ENCODE measurements at regions not wholly inside any gene's neighbourhood (a gene's known extent, or its start where the extent isn't known, plus 50 kb on each side); places are given as distances from the start of the nearest gene placed in this dataset.

DNA sequence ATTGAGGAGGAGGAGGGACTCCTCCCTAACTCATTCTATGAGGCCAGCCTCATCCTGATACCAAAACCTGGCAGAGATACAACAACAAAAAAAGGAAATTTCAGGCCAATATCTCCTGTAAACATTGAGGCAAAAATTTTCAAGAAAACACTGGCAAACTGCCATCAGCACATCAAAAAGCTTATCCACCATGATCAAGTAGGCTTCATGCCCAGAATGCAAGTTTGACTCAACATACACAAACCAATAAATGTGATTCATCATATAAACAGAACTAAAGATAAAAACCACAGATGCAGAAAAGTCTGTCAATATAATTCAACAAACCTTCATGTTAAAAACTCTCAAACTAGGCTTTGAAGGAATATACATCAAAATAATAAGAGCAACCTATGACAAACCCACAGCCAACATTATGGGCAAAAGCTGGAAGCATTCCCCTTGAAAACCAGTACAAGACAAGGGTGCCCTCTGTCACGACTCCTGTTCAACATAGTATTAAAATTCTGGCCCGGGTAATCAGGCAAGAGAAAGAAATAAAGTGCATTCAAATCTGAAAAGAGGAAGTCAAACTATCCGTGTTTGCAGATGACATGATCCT lies 1014.3 kb downstream of the CBLN2 start:
- no peak overlapping the region for H3K18ac ChIP-seq (ENCODE audit: low read depth in 1 of 2, low read length in 2 of 2)
- H3K4me2 ChIP-seq (ENCODE audit: low read length, poor library complexity, severe bottlenecking), result no peak overlapping the region
- no peak overlapping the region for H2BK120ac ChIP-seq (ENCODE audit: low read depth, low read length)
- no peak overlapping the region for H3K9ac ChIP-seq (ENCODE audit: low read length)
- WGBS, result 47% methylated on average over 3 of the region's 3 CpGs
- no peak overlapping the region for H2BK15ac ChIP-seq (ENCODE audit: low read depth, poor library complexity, severe bottlenecking)
- no peaks in the 10 kb centered on the region for H3K36me3 ChIP-seq (ENCODE audit: control insufficient read depth in 1 of 2, insufficient read depth in 2 of 2, low read depth in 1 of 2, low read length in 2 of 2)
- no peaks in the 10 kb centered on the region for H3K4me1 ChIP-seq (ENCODE audit: control insufficient read depth, insufficient read depth, low read depth, low read length)
- no peak overlapping the region for H3K27ac ChIP-seq (ENCODE audit: low read length, poor library complexity, severe bottlenecking)
- no peak overlapping the region for H4K8ac ChIP-seq (ENCODE audit: low read length)
- no peak overlapping the region for H3K14ac ChIP-seq (ENCODE audit: low read length in 2 of 2)
- DNase-seq, result no peak
- no peaks in the 10 kb centered on the region for H3K79me1 ChIP-seq (replicated peaks; ENCODE audit: low read length, poor library complexity, severe bottlenecking)
- H2BK5ac ChIP-seq (ENCODE audit: low read depth, low read length, poor library complexity, severe bottlenecking), result no peak overlapping the region
- no peak overlapping the region for H3K4ac ChIP-seq (ENCODE audit: low read depth in 1 of 2, low read length in 2 of 2)
- no peak overlapping the region for H4K91ac ChIP-seq (ENCODE audit: low read length)
- H2AK5ac ChIP-seq (ENCODE audit: low read length, severe bottlenecking), result no peak overlapping the region
- H3K23ac ChIP-seq (ENCODE audit: low read length in 2 of 2), result no peak overlapping the region
- H3K9me3 ChIP-seq (ENCODE audit: control insufficient read depth, low read length), result peaks cover 12% of the 10 kb centered on the region
- no peaks in the 10 kb centered on the region for H3K27me3 ChIP-seq (ENCODE audit: control insufficient read depth in 1 of 2, insufficient read depth in 1 of 2, low read length in 2 of 2)
- H3K4me3 ChIP-seq (ENCODE audit: insufficient read depth in 1 of 2, low read depth in 1 of 2, low read length in 2 of 2), result no peak overlapping the region
- H2AFZ ChIP-seq (ENCODE audit: low read depth, low read length), result no peak overlapping the region
- no peak overlapping the region for H2BK12ac ChIP-seq (ENCODE audit: low read length in 2 of 2)

GRCh38 chr18:71523483-71524435 lies 1020.4 kb downstream of the CBLN2 start:
- WGBS, result 88% methylated on average over 2 of the region's 5 CpGs
- Histone ChIP-seq H3K23ac (ENCODE audit: low read length in 2 of 2) (no peak overlapping the region), H2BK120ac (ENCODE audit: low read depth, low read length) (no peak overlapping the region), H2AFZ (ENCODE audit: low read depth, low read length) (no peak overlapping the region), H3K4me1 (ENCODE audit: control insufficient read depth, insufficient read depth, low read depth, low read length) (no peaks in the 10 kb centered on the region), H2BK5ac (ENCODE audit: low read depth, low read length, poor library complexity, severe bottlenecking) (no peak overlapping the region), H2BK12ac (ENCODE audit: low read length in 2 of 2) (no peak overlapping the region), H3K4me3 (ENCODE audit: insufficient read depth in 1 of 2, low read depth in 1 of 2, low read length in 2 of 2) (no peak overlapping the region), H3K79me1 (replicated peaks; ENCODE audit: low read length, poor library complexity, severe bottlenecking) (no peaks in the 10 kb centered on the region), H3K9me3 (ENCODE audit: control insufficient read depth, low read length) (peaks cover 8% of the 10 kb centered on the region), H4K8ac (ENCODE audit: low read length) (no peak overlapping the region), H3K4ac (ENCODE audit: low read depth in 1 of 2, low read length in 2 of 2) (no peak overlapping the region), H3K36me3 (ENCODE audit: control insufficient read depth in 1 of 2, insufficient read depth in 2 of 2, low read depth in 1 of 2, low read length in 2 of 2) (no peaks in the 10 kb centered on the region), H4K91ac (ENCODE audit: low read length) (no peak overlapping the region), H3K18ac (ENCODE audit: low read depth in 1 of 2, low read length in 2 of 2) (no peak overlapping the region), H3K9ac (ENCODE audit: low read length) (no peak overlapping the region), H3K27me3 (ENCODE audit: control insufficient read depth in 1 of 2, insufficient read depth in 1 of 2, low read length in 2 of 2) (no peaks in the 10 kb centered on the region), H3K14ac (ENCODE audit: low read length in 2 of 2) (no peak overlapping the region), H3K27ac (ENCODE audit: low read length, poor library complexity, severe bottlenecking) (no peak overlapping the region), H2BK15ac (ENCODE audit: low read depth, poor library complexity, severe bottlenecking) (no peak overlapping the region), H3K4me2 (ENCODE audit: low read length, poor library complexity, severe bottlenecking) (no peak overlapping the region), H2AK5ac (ENCODE audit: low read length, severe bottlenecking) (no peak overlapping the region)
- DNase-seq, result no peak

GRCh38 chr18:71505526-71505925 lies 1038.6 kb downstream of the CBLN2 start:
- Histone ChIP-seq H3K27ac (ENCODE audit: low read length, poor library complexity, severe bottlenecking) (no peak overlapping the region), H2BK15ac (ENCODE audit: low read depth, poor library complexity, severe bottlenecking) (no peak overlapping the region), H2BK12ac (ENCODE audit: low read length in 2 of 2) (no peak overlapping the region), H3K14ac (ENCODE audit: low read length in 2 of 2) (no peak overlapping the region), H3K4me2 (ENCODE audit: low read length, poor library complexity, severe bottlenecking) (no peak overlapping the region), H3K4ac (ENCODE audit: low read depth in 1 of 2, low read length in 2 of 2) (no peak overlapping the region), H3K27me3 (ENCODE audit: control insufficient read depth in 1 of 2, insufficient read depth in 1 of 2, low read length in 2 of 2) (no peaks in the 10 kb centered on the region), H3K36me3 (ENCODE audit: control insufficient read depth in 1 of 2, insufficient read depth in 2 of 2, low read depth in 1 of 2, low read length in 2 of 2) (no peaks in the 10 kb centered on the region), H3K9me3 (ENCODE audit: control insufficient read depth, low read length) (peaks cover 8% of the 10 kb centered on the region), H2AFZ (ENCODE audit: low read depth, low read length) (no peak overlapping the region), H2BK120ac (ENCODE audit: low read depth, low read length) (no peak overlapping the region), H3K4me3 (ENCODE audit: insufficient read depth in 1 of 2, low read depth in 1 of 2, low read length in 2 of 2) (no peak overlapping the region), H3K4me1 (ENCODE audit: control insufficient read depth, insufficient read depth, low read depth, low read length) (no peaks in the 10 kb centered on the region), H3K18ac (ENCODE audit: low read depth in 1 of 2, low read length in 2 of 2) (no peak overlapping the region), H3K23ac (ENCODE audit: low read length in 2 of 2) (no peak overlapping the region), H2BK5ac (ENCODE audit: low read depth, low read length, poor library complexity, severe bottlenecking) (no peak overlapping the region), H4K8ac (ENCODE audit: low read length) (no peak overlapping the region), H4K91ac (ENCODE audit: low read length) (no peak overlapping the region), H3K9ac (ENCODE audit: low read length) (no peak overlapping the region), H2AK5ac (ENCODE audit: low read length, severe bottlenecking) (no peak overlapping the region), H3K79me1 (replicated peaks; ENCODE audit: low read length, poor library complexity, severe bottlenecking) (no peaks in the 10 kb centered on the region)
- DNase-seq, result no peak
- WGBS, result 21% methylated on average over 1 of the region's 2 CpGs

DNA sequence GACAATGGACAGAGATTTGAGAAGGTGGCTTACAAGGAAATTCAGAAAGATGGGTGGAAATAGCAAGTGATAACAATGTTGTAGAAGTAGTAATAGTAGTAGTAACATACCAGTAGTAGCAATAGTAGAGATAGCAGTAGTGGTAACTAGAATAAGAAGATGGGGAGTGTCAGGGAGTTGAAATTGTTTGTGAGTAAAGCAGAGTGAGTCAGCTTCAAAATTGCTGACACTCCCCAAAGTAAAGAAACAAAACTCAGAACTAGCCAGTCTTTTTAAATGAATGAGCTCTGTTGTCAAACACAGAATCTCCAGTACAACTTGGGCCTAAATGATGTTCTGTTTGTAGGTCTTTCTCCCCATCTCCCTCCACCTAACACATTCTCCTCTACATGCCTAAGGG lies 1040.9 kb downstream of the CBLN2 start:
- Histone ChIP-seq H3K4ac (ENCODE audit: low read depth in 1 of 2, low read length in 2 of 2) (no peak overlapping the region), H3K9me3 (ENCODE audit: control insufficient read depth, low read length) (peaks cover 11% of the 10 kb centered on the region), H3K9ac (ENCODE audit: low read length) (no peak overlapping the region), H2BK120ac (ENCODE audit: low read depth, low read length) (no peak overlapping the region), H2AK5ac (ENCODE audit: low read length, severe bottlenecking) (no peak overlapping the region), H3K79me1 (replicated peaks; ENCODE audit: low read length, poor library complexity, severe bottlenecking) (no peaks in the 10 kb centered on the region), H3K14ac (ENCODE audit: low read length in 2 of 2) (no peak overlapping the region), H4K91ac (ENCODE audit: low read length) (no peak overlapping the region), H3K23ac (ENCODE audit: low read length in 2 of 2) (no peak overlapping the region), H2BK15ac (ENCODE audit: low read depth, poor library complexity, severe bottlenecking) (no peak overlapping the region), H3K4me1 (ENCODE audit: control insufficient read depth, insufficient read depth, low read depth, low read length) (no peaks in the 10 kb centered on the region), H3K27ac (ENCODE audit: low read length, poor library complexity, severe bottlenecking) (no peak overlapping the region), H3K4me3 (ENCODE audit: insufficient read depth in 1 of 2, low read depth in 1 of 2, low read length in 2 of 2) (no peak overlapping the region), H3K36me3 (ENCODE audit: control insufficient read depth in 1 of 2, insufficient read depth in 2 of 2, low read depth in 1 of 2, low read length in 2 of 2) (no peaks in the 10 kb centered on the region), H3K27me3 (ENCODE audit: control insufficient read depth in 1 of 2, insufficient read depth in 1 of 2, low read length in 2 of 2) (no peaks in the 10 kb centered on the region), H3K4me2 (ENCODE audit: low read length, poor library complexity, severe bottlenecking) (no peak overlapping the region), H2BK5ac (ENCODE audit: low read depth, low read length, poor library complexity, severe bottlenecking) (no peak overlapping the region), H4K8ac (ENCODE audit: low read length) (no peak overlapping the region), H3K18ac (ENCODE audit: low read depth in 1 of 2, low read length in 2 of 2) (no peak overlapping the region), H2AFZ (ENCODE audit: low read depth, low read length) (no peak overlapping the region), H2BK12ac (ENCODE audit: low read length in 2 of 2) (no peak overlapping the region)
- DNase-seq, result no peak

Measured in mesenchymal stem cell (in vitro differentiated cells and primary cell).